ENCODE measurements at regions not wholly inside any gene's neighbourhood (a gene's known extent, or its start where the extent isn't known, plus 50 kb on each side); places are given as distances from the start of the nearest gene placed in this dataset.

GRCh38 chr5:96264047-96264446 is 169.0 kb downstream of the PCSK1 start:
- TF ChIP-seq CTCF (IDR thresholded peaks at IDR 0.05) (no peak), ZFX (IDR thresholded peaks at IDR 0.05; ENCODE audit: borderline replicate concordance) (no peak)
